Embryonic facial prominence (tissue), 1 donor: ENCODE measurements at regions not wholly inside any gene's neighbourhood (a gene's known extent, or its start where the extent isn't known, plus 50 kb on each side); places are given as distances from the start of the nearest gene placed in this dataset.

Source experiments
- DNase-seq: peaks from one replicate; pipeline ENCODE4 v3.0.0-alpha.2; 2016; ENCODE audit errors: extremely low spot score

DNA sequence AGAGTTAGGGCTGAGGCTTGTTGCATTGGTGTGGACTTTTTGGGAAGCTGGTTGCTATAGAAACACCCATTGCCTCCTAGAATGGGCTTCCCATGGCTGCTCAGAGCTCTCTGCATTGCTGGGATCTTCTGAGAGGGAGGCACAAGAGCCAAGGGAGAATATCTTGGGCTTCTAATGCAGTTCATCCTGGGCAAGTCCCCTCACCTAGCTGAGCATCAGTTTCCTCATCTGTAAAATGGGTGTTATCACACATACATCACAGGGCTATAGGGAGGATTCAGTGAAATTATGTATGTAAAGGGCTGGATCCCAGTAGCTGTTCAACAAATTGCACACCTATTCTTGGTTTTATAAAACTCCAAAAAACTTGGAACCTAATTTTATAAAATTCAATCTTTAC, 106.1 kb upstream of the ALDH1B1 start:
- DNase-seq, result no peak

DNA sequence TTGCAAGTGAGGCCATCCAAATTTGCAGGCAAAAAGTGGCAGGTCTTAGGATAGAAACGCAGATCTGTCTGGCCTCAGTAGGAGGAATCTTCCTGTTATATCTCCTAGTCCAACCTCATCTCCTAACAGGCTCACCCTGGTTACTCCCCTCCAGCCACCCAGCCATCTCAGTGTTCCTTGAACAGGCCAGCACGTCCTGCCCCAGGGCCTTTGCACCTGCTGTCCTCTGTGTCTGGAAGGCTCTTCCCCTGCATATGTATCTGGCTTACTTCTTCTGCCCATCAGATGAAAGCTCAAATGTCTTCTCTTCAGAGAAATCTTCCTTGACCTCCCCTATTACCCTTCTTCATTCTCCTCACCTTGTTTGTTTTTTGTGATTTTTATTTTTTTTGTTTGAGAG, 107.3 kb upstream of the ALDH1B1 start:
- DNase-seq, result no peak

DNA sequence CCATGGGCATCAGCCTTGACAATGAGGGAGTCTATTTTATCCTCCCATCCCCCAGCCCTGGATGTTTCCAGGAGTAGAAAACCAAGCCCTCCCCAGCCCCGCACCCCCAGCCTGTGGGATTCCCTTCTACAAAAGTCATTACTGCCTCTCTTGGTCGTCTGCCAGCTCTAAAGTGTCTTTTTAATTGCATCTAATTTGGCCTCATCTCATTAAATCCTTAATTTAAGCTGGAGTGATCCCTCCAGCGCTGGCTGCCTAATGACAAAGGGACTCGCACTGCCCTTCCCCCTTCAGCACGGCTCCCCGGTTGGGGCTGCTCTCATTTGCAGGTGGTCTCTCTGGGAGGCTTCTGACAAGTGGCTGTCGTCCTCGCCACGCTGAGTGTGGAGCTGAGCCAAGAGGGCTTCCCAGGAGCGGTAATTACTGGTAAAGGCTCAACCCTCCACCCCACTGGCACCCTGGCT, 107.9 kb upstream of the ALDH1B1 start:
- DNase-seq, result no peak

DNA sequence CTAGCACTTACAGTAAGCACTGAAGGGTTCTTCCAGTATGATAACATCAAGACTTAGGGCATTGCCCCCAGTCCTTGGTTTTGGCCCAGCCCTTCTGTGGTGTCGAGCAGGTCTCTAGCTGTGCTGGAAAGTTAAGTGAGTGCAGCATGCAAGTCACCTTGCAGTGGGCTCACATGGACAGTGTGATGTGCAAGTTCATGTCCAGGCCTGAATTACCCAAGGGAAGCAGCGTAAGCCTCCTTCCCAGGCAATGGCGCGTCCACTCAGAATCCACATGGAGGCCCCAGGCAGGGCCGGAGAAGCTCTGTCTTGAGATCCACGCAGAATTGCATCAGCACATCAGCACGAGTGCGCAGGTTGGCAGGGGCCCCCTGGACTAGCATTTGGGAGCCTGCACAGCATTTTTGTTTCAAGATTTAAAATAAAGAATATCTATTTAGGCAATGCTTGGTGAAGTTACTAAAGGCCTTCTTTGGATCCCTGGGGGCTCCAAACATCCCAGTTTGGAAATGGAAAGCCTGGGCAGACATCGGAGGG, 108.4 kb upstream of the ALDH1B1 start:
- no peak for DNase-seq

DNA sequence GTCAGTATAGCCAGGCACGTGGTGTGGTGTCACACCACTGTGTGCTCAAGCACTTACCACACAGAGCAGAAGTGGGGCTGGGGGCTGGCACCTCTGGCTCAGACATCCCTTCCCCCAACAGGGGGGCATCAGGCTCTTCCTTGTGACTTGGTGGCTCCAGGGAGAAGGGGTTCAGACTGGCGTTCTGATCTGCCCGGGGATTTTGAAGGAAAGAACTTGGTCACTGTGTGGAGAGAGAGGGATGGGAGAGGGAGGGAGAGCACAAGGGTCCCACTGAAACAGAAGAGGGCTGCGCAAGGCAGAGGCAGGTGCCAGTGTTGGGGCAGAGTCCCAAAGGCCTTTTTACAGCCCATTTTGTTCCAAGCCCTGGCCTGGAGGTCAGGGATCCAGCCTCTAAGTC, 109.7 kb upstream of the ALDH1B1 start:
- no peak for DNase-seq

DNA sequence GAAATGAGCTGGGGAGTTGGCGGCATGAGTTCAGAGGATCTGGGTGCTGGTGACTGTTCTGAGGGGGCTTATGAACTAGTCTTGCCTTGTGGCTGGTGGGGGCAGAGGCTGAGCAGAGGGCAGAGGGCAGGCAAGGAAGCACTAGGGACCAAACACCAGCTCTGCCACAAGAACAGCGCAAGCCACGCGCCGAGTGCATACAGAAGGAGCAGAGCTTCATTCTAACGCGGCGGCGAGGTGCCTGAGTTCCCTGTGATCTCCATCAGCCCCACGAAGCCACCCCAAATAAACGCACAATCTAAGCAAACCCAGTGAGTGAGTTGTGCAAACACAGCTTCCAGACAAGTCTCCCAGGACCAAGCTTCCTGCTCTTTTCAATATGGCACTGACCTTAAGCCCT, 110.6 kb upstream of the ALDH1B1 start:
- DNase-seq, result no peak

DNA sequence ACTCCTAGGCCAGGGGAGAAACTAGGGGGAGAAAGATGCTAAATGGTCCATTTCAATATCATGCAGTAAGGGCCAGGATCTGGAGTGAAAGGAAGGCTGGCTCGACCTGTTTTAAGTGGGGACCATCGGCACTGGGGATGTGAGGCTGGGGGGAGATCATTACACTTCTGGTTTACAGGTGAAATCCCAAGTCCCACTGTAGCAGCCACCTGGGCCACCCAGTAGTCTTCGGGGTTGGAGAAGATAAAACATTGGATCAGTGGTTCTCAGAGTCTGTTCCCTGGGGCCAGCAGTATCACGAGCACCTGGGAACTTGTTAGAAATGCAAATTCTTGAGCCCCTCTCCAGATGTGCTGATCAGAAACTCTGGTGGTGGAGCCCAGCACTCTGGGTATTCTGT, 111.3 kb upstream of the ALDH1B1 start:
- DNase-seq, result no peak

DNA sequence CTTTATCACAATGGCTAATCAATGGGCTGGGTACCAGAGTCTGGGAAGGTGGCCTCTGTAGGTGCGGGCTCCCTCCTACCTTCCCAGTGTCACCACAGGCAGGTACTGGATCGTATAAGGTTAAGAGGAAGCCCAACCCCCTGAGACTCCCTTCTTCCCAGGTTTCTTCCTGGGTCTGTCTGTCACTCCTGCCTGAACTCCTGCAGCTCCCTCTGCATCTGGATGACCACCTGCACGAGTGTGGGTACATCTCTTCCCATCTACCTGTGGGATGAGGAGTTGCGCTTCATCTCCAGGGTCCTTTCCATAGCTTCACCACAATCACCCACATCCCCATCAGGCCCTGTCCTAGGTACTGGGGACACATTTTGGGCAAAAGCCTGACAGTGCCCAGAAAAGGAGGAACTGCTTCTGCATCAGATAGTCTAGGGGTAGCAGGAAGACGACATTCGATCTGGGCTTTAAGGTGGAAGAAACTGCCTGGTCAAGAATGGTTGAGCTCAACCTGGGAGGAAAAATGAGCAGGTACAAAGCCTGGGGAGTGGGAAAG, 112.2 kb upstream of the ALDH1B1 start:
- DNase-seq, result no peak

DNA sequence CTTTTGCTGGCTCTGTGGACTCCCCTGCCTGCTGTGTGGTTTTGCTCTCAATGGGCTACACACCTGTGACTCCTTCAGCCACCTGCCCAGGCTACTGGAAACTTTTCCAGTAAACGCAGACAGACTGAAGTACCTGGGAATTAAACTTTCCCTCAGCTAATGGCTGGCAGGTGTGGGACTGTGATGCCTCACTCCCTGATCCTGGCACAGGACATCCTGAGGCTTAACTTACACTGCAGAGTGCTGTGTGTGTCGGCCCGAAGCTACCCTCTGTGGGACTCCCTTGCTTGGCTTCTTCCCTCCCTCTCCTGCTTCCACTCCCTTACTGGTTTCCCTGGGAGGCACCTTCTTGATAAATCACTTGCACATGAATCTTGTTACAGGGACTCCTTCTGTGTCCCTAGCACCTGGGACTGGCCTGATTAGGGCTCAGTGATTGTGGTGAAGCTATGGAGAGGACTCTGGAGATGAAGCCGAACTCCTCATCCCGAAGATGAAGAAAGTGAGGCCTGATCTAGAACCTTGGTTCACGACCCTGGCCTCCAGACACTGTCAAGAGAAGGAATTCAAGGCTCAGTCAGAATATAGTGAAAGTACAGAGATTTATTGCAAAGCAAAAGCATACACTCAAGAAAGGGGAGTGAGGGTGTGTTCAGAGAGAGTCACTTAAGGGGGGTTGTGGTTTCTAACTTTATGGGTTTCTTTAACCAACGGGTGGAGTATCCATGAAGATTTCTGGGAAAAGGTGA, 113.4 kb upstream of the ALDH1B1 start:
- DNase-seq, result no peak

DNA sequence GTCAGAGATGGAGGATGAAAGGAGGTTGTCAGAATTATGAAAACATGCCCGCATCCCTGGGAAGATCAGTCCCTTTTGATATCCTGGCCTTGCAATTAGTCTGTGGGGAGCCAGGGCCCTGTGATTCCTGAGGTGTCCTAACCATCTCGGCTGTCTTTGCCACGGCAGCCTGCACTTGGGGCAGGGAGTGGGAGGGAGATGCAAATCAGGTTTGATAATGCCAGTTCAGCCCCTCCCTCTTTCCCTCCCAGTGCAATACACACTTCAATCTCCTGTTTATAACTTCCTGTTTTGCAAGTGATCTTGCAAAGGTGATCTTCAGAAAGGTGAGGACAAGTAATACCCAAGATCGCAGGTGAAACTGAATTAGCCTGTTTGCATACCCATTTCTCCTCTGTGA, 114.0 kb upstream of the ALDH1B1 start:
- DNase-seq, result no peak

DNA sequence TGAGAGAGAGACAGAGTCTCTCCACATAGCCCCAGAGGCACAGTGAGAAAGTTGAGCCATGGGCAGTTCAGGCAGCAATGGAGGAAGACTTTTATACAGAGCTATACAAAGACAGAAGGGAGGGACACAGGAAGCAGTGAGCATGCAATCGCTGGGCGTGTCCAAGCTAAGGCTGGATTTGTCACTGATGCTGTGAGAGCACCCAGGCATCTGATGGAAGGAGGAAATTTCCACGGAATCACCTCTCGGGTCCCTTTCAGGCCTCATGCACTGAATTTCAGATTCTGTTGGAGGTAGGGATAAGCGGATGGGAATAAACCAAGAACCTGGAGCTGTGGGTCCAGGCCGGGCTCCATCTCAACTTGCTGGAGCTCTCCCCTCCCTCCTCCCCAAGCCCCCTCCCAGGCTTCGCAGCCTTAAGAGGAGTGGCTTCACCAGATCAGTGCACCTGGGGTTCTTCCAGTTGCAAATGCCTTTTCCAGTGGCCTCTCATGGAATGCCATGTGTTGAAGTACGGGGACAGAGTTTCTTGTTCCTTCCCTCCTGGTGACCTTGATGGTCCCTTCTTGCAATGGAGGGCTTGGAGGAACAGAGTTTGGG, 114.8 kb upstream of the ALDH1B1 start:
- DNase-seq, result no peak

DNA sequence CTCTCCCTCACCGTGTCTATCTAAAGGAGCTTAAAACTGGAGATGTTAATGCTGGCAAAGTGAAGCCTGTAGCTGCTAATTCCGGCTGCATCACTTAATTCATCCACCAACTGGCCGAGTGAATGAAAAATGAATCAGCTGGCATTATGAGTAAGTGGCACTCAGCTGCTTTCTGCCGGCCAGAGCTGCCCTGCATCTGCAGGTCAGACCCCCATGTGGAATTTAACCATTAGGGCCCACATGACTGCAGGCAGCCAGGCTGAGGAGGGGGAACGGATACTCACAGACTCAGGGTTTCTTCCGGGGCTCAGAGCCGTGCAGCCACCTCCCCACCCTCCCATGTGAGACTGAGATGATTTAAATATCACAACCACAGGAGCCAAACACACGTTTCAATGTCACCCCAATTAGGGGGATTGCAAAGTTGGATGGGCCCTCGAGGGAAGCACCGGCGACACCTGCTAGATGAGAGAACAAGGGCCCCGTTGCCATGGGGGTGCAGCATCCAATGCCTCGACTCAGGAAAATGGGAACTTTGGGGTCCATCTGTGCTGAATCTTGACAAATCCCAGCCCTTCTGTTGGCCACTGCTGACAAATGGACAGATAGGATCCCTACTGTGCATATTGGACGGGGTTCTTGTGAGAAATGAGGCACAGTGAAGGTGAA, 115.6 kb upstream of the ALDH1B1 start:
- DNase-seq, result no peak

DNA sequence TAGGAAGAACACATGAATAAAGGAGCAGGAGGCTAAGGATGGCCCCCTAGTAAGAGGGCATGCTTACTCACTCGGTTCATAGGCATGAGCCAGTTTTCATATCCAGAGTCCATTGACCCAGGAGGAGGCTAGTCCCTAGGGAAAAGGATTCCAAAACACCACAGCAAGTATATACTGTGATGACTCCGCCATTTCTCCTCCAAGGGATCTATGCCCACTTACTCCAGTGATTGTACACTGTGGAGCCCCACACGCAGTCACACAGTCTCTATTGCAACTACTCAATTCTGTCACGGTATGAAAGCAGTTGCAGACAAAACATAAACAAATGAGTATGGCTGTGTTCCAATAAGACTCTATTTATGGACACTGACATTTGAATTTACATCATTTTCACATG, 117.7 kb upstream of the ALDH1B1 start:
- DNase-seq, result no peak

DNA sequence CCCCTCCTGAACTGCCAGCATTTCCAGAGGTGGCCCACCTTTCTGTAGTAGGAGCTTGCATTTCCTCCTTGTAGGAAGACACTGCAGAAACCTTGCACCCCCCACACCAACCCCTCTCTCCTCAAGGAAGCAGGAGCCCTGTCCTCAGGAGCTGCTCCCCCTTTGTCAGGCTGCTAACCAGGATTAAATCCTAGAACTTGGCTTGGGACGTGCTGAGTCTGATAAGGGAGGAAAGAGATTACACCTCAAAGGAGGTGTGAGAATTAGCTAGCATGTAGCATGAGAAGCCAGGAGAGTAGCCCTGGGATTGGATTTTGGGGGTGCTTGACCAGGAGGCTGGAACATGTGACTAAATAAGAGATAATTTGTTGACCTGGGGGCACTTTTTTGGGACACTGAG, 119.8 kb upstream of the ALDH1B1 start:
- DNase-seq, result no peak

DNA sequence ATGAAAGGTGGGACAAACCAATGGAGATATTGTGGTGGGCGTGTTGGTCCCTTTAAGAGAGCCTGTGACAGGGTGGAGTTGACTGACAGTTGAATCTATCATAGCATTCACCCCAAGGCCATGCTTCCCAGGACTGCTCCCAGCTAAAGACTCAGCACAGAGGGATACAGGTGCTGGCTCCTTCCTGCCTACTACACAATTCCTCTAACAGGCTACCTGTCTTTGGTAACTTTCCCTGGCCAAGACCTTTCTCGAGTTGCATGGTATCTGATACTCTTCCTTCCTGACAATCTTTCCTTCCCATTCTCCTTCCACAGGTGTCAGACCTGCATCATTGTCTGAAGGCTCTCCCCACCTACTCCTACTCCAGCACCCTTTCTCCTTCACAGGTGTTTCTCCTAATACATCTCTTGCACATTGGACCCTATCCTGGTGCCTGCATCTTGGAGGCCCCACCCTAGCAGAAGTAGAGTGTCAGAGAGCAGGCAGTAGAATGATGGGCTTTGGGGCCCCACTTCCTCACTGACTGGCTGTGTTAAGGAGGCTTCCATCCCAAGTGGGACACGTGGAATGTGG, 120.7 kb upstream of the ALDH1B1 start:
- no peak for DNase-seq

DNA sequence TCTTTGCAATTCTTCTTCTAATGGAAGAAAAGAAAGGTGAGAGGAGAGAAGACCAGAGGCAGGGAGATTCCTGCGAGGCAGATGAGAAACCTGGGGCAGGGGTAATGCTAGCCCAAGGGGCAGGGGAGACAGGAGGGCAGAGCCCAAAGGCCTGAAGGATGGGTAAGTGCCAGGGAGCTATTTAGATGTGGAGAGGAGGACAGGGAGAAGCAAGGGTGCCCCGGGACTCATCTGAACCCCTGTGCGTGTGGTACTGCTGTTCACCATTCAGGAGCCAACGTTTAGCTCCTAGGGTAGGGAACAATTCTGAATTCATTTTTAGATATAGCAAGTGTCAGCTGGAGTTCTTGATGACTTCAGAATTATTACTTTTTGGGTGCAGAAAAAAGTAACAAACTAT, 122.7 kb upstream of the ALDH1B1 start:
- no peak for DNase-seq

DNA sequence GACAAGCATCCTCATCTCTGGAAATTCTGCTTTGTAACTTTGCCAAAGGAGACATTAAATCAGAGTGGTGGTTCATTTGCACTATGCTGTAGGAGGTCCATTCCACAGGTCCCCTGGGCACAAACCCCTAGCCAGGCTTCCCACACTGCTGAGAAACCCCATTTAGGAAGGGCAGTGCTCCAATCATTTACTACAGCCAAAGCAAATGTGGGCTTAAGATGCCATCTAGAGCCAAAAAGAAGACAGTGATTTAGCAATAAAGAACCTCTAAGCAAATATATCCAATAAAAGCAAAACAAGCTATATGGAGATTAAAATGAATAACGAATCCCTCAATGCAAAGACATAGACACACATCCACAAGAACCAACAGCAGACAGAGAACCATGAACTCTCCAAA, 129.0 kb upstream of the ALDH1B1 start:
- DNase-seq, result no peak

DNA sequence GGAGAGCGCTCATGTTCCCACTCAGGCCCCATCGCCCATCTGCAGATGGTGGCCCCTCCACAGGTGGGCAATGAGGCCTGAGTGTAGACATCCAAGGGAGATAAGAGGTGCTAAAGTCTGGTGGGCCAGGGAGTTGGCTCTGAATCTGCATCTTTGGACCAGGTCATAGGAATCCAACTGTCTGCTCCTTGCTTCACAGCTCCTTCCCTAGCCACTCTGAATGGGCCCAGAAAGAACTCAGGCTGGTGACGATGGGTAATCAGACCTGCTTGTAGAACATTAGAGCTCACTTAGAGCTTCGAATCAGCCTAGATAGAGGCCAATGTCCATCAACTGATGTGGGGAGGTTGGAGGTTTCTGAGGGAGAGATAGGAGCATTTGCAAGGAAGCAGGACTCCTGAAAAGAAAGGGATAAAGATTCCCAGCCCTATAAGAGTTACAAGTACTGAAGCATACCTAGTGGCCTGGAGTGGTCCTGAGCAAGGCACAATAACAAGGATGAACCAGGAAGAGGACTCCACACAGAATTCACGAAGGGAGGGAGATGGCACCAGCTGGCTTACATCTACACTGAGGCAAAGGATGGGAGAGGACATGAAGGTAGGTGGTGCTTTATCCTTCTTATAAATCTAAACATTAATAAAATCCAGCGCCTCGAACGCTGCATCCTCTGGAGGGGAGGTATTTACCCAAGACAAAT, 132.8 kb upstream of the ALDH1B1 start:
- DNase-seq, result no peak

DNA sequence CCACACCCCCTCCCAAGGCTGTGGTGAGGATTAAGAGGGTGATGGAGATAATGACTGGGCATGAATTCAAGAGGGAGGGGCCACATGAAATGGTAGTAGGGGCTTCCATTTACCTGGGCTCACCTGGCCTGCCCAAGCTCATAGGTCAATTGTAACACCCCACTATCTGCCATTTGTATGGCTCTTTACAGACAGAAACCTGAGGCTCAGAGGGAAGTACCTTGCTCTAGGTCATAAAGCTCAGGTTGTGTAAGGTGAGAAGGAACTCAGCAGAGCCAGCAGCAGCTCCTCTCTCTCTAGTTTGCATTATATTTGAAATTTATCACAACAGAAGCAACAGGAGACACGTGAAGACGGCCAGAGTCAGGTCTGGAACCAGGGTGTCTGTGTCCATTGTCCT, 133.4 kb upstream of the ALDH1B1 start:
- DNase-seq, result no peak

DNA sequence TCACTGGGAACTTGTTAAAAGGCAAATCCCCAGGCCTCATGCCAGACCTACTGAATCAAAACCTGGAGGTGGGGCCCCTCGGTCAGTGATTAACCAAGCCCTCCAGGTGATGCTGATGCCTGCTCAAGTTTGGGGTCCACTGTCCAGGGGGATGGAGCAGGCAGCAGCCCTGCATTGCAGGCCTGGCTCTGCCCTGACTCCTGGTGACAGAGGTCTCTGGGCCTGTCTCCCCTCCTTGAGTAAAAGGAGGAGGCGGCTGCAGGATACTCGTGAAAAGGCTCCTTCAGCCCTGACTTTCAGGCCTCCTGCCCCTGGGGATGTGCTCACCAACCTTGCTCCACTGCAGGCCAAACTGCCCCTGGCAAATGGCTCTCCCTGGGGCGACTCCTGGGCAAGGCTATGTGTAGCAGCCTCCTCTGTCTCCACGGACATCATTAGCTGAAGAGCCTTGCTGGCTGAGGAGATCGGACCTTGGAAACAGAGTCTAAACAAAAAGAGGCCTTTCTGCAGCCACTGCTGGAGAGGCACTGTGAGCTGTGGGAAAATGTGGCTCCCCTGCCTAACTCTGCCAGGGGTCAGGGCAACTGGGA, 134.8 kb upstream of the ALDH1B1 start:
- no peak for DNase-seq

DNA sequence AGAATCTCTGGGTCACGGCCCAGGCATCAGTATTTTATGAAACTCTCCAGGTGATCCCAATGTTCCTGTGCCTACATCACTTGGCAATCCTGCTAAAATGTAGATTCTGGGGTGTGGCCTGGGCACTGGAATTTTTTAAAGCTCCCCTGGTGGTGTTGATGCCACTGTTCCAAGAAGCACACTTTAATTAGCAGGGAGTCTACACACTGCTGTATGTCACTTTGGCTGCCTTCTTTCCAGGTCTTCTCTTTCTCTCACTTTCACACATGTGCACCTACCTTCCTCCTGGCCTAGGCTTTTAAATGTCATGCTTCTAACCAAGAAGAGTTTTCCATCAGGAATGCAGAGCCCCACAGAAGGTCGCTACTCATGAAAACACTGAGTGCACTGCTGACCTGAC, 136.0 kb upstream of the ALDH1B1 start:
- no peak for DNase-seq
